IMR-90 (cell line): ENCODE measurements at regions not wholly inside any gene's neighbourhood (a gene's known extent, or its start where the extent isn't known, plus 50 kb on each side); places are given as distances from the start of the nearest gene placed in this dataset.

ENCODE experiments used
- ATAC-seq: fragments of 200-7000 bp; cut with Tn5 transposase; 2 replicates; pipeline ENCODE4 v1.9.1; 2020; ENCODE audit warnings: low read depth, mild to moderate bottlenecking, moderate library complexity
- BruUV-seq: library from RNA; stranded (reverse); fragments of 400-500 nt; replicated peaks from 2 replicates; lab custom pipeline; 2021; lab: Mats Ljungman, UMichigan
- CTCF ChIA-PET: fragments of 300-600 bp; formaldehyde crosslinking; extraction: SDS; loops from one replicate; lab custom pipeline; 2021; ENCODE audit warnings: antibody characterized with exemption; lab: Yijun Ruan, JAX
- POLR2A ChIA-PET: fragments of 300-600 bp; sonication (Branson Sonifier 250); formaldehyde crosslinking; loops from one replicate; lab custom pipeline; 2022; ENCODE audit warnings: antibody characterized with exemption; ENCODE audit not compliant: unreplicated experiment; lab: Charles Lee
- DNase-seq: peaks from one replicate; pipeline ENCODE4 v3.0.0; 2013
- H2AFZ ChIP-seq: replicated peaks from 2 replicates; pipeline ENCODE3; 2013; ENCODE audit warnings: low read length, mild to moderate bottlenecking; ENCODE audit not compliant: poor library complexity
- H2AK5ac ChIP-seq: 2 replicates; pipeline ENCODE4 v1.6.1; 2013; ENCODE audit warnings: low read depth, low read length, inconsistent platforms
- H2AK9ac ChIP-seq: replicated peaks from 2 replicates; pipeline ENCODE3; 2013; ENCODE audit warnings: mild to moderate bottlenecking, low read depth, low read length, moderate library complexity; ENCODE audit not compliant: poor library complexity
- H2BK120ac ChIP-seq: 2 replicates; pipeline ENCODE4 v1.6.1; 2013; ENCODE audit warnings: low read depth, low read length, inconsistent platforms
- H2BK15ac ChIP-seq: 3 replicates; pipeline ENCODE4 v1.6.1; 2013; ENCODE audit warnings: low read depth, low read length, inconsistent platforms
- H2BK20ac ChIP-seq: 2 replicates; pipeline ENCODE4 v1.6.1; 2013; ENCODE audit warnings: low read depth, mild to moderate bottlenecking, inconsistent platforms, low read length, moderate library complexity
- H2BK5ac ChIP-seq: 2 replicates; pipeline ENCODE4 v1.6.1; 2013; ENCODE audit warnings: mild to moderate bottlenecking, low read depth, low read length, inconsistent platforms; ENCODE audit not compliant: poor library complexity, severe bottlenecking
- H3K14ac ChIP-seq: replicated peaks from 2 replicates; pipeline ENCODE4 v1.6.1; 2013; ENCODE audit warnings: low read depth, low read length, inconsistent platforms
- H3K18ac ChIP-seq: 2 replicates; pipeline ENCODE4 v1.6.1; 2013; ENCODE audit warnings: low read depth, low read length, control low read depth
- H3K23ac ChIP-seq: 2 replicates; pipeline ENCODE4 v1.6.1; 2013; ENCODE audit warnings: low read depth, low read length, inconsistent platforms
- H3K27ac ChIP-seq: 2 replicates; pipeline ENCODE4 v1.5.1; 2013; ENCODE audit warnings: mild to moderate bottlenecking, control low read depth, low read length; ENCODE audit not compliant: insufficient read depth
- H3K27me3 ChIP-seq: 2 replicates; pipeline ENCODE4 v1.6.1; 2013; ENCODE audit warnings: low read length; ENCODE audit not compliant: control insufficient read depth, insufficient read depth
- H3K36me3 ChIP-seq: 2 replicates; pipeline ENCODE4 v1.6.1; 2013; ENCODE audit warnings: low read length, mixed read lengths; ENCODE audit not compliant: control insufficient read depth, insufficient read depth
- H3K4ac ChIP-seq: 2 replicates; pipeline ENCODE4 v1.6.1; 2013; ENCODE audit warnings: low read depth, low read length, inconsistent platforms
- H3K4me1 ChIP-seq: 2 replicates; pipeline ENCODE4 v1.6.1; 2013; ENCODE audit warnings: low read length, mixed read lengths; ENCODE audit not compliant: control insufficient read depth, insufficient read depth
- H3K4me2 ChIP-seq: 2 replicates; pipeline ENCODE4 v1.6.1; 2013; ENCODE audit warnings: low read depth, mild to moderate bottlenecking, control low read depth, low read length, moderate library complexity
- H3K4me3 ChIP-seq: 2 replicates; pipeline ENCODE4 v1.5.1; 2013; ENCODE audit warnings: low read depth, mild to moderate bottlenecking, control low read depth, low read length, moderate library complexity; ENCODE audit not compliant: insufficient read depth
- H3K56ac ChIP-seq: 2 replicates; pipeline ENCODE4 v1.6.1; 2013; ENCODE audit warnings: low read length, inconsistent platforms; ENCODE audit not compliant: insufficient read depth; ENCODE audit errors: extremely low read depth
- H3K79me1 ChIP-seq, 2 experiments: 2 replicates each; pipeline ENCODE4 v1.6.1; 2013; ENCODE audit warnings: low read length in 2 of 2, inconsistent platforms in 1 of 2, low read depth in 1 of 2
- H3K9ac ChIP-seq: 2 replicates; pipeline ENCODE4 v1.6.1; 2013; ENCODE audit warnings: low read depth, low read length, control low read depth
- H3K9me1 ChIP-seq: 2 replicates; pipeline ENCODE4 v1.6.1; 2013; ENCODE audit warnings: low read length, inconsistent platforms; ENCODE audit not compliant: insufficient read depth
- H3K9me3 ChIP-seq: 2 replicates; pipeline ENCODE4 v1.6.1; 2013; ENCODE audit warnings: low read length; ENCODE audit not compliant: control insufficient read depth, insufficient read depth
- H4K20me1 ChIP-seq: 2 replicates; pipeline ENCODE4 v1.6.1; 2013; ENCODE audit warnings: low read length, inconsistent platforms; ENCODE audit not compliant: insufficient read depth
- H4K5ac ChIP-seq: 2 replicates; pipeline ENCODE4 v1.6.1; 2013; ENCODE audit warnings: mild to moderate bottlenecking, low read depth, low read length, control low read depth
- H4K8ac ChIP-seq, 2 experiments: 2 replicates each; pipeline ENCODE4 v1.6.1; 2013; ENCODE audit warnings: low read depth in 2 of 2, low read length in 2 of 2, control low read depth in 1 of 2, inconsistent platforms in 1 of 2
- H4K91ac ChIP-seq: 2 replicates; pipeline ENCODE4 v1.6.1; 2013; ENCODE audit warnings: low read depth, low read length, inconsistent platforms; ENCODE audit not compliant: insufficient read depth
- BHLHE40 ChIP-seq: fragments of 150-350 bp; IDR thresholded peaks from 2 replicates; pipeline ENCODE4 v1.6.1; 2016; ENCODE audit warnings: mild to moderate bottlenecking, low read depth, low read length
- CEBPB ChIP-seq: IDR thresholded peaks from 2 replicates; pipeline ENCODE4 v1.6.1; 2012; ENCODE audit warnings: low read depth, low read length, improper control_type of control experiment
- CHD1 ChIP-seq: IDR thresholded peaks from 2 replicates; pipeline ENCODE4 v1.6.1; 2012; ENCODE audit warnings: low read depth, low read length, improper control_type of control experiment
- CTCF ChIP-seq: conservative IDR thresholded peaks from 2 replicates; pipeline ENCODE4 v1.5.1; 2012; ENCODE audit warnings: mild to moderate bottlenecking, low read depth, low read length, improper control_type of control experiment
- FOS ChIP-seq: fragments of 150-350 bp; IDR thresholded peaks from 2 replicates; pipeline ENCODE4 v1.6.1; 2016; ENCODE audit warnings: low read depth, low read length
- MXI1 ChIP-seq: IDR thresholded peaks from 2 replicates; pipeline ENCODE4 v1.6.1; 2012; ENCODE audit warnings: low read depth, mild to moderate bottlenecking, low read length, moderate library complexity, borderline replicate concordance
- RAD21 ChIP-seq: IDR thresholded peaks from 2 replicates; pipeline ENCODE4 v1.6.1; 2012; ENCODE audit warnings: low read length, improper control_type of control experiment
- RCOR1 ChIP-seq: IDR thresholded peaks from 2 replicates; pipeline ENCODE4 v1.6.1; 2012; ENCODE audit warnings: mild to moderate bottlenecking, low read length, improper control_type of control experiment; ENCODE audit not compliant: insufficient replicate concordance
- SMC3 ChIP-seq: fragments of 150-350 bp; IDR thresholded peaks from 2 replicates; pipeline ENCODE4 v1.6.1; 2016; ENCODE audit warnings: low read depth, mild to moderate bottlenecking, antibody characterized with exemption, low read length, moderate library complexity
- WGBS, 2 experiments: methylation state at CpG; one replicate each; pipeline versions ENCODE4 v1.1.5 to v1.1.7; 2013; ENCODE audit warnings: missing lambda C conversion rate in 2 of 2; ENCODE audit not compliant: insufficient read length in 1 of 2; ENCODE audit errors: extremely low coverage in 2 of 2; 5-methylcytosine and 5-hydroxymethylcytosine counted together
- dilution Hi-C: fragments of 300-500 bp; cut with HindIII; formaldehyde crosslinking; loops from one replicate; pipeline ENCODE4 v1.14.3; 2018; ENCODE audit warnings: low sequenced_read_pairs; ENCODE audit not compliant: unreplicated experiment
- in situ Hi-C: fragments of 300-500 bp; cut with MboI; formaldehyde crosslinking; loops from 3 replicates; pipeline ENCODE4 v1.14.3; 2019; ENCODE audit warnings: low sequenced_read_pairs, inconsistent platforms, mixed read lengths
- intact Hi-C: fragments of 100-400 bp; cut with micrococcal nuclease; formaldehyde crosslinking; loops from 2 replicates; pipeline ENCODE4 v1.10.0; 2022
- TF ChIP-seq, protein P1 (sequence below): fragments of 150-350 bp; IDR thresholded peaks from 2 replicates; pipeline ENCODE4 v1.6.1; 2017; ENCODE audit warnings: mild to moderate bottlenecking, antibody characterized with exemption, low read length, low read depth

- H3K18ac ChIP-seq = no peak overlapping the region
- no peak overlapping the region for H2AK5ac ChIP-seq
- no peaks in the 10 kb centered on the region for H3K27me3 ChIP-seq
- no peak overlapping the region for H2AK9ac ChIP-seq
- dilution Hi-C loops (no loop called here), in situ Hi-C loops (no loop called here), intact Hi-C loops (no loop called here)
- no peak overlapping the region for H3K27ac ChIP-seq
- no peaks in the 10 kb centered on the region for H3K79me1 ChIP-seq
- H2BK5ac ChIP-seq = no peak overlapping the region
- no peak overlapping the region for H3K4ac ChIP-seq
- no peak overlapping the region for H3K4me3 ChIP-seq
- no peak overlapping the region for H2BK20ac ChIP-seq
- CTCF ChIA-PET = no interaction called here
- no peak for ATAC-seq
- no peak overlapping the region for H4K91ac ChIP-seq
- H3K4me2 ChIP-seq = no peak overlapping the region
- H3K9me3 ChIP-seq = peaks cover 2% of the 10 kb centered on the region; the same call in 1 of the 2 replicates
- no peaks in the 10 kb centered on the region for H3K4me1 ChIP-seq
- TF ChIP-seq MXI1 = no peak
- no peak for TF ChIP-seq BHLHE40
- no peak for TF ChIP-seq RAD21
- TF ChIP-seq FOS = no peak
- no peak for TF ChIP-seq RCOR1
- no peak for TF ChIP-seq SMC3
- no peak for TF ChIP-seq CEBPB
- TF ChIP-seq CTCF = no peak
- no peak for TF ChIP-seq CHD1
- TF ChIP-seq, protein P1, sequence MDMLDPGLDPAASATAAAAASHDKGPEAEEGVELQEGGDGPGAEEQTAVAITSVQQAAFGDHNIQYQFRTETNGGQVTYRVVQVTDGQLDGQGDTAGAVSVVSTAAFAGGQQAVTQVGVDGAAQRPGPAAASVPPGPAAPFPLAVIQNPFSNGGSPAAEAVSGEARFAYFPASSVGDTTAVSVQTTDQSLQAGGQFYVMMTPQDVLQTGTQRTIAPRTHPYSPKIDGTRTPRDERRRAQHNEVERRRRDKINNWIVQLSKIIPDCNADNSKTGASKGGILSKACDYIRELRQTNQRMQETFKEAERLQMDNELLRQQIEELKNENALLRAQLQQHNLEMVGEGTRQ = no peak
- no peaks in the 10 kb centered on the region for H4K20me1 ChIP-seq
- no peak overlapping the region for H2BK120ac ChIP-seq
- no CpG with 5 or more reads among the region's 3 CpGs for WGBS, 2 experiments
- no peak overlapping the region for H3K9ac ChIP-seq
- no peak overlapping the region for H3K23ac ChIP-seq
- no peak overlapping the region for H3K56ac ChIP-seq
- no peak overlapping the region for H3K14ac ChIP-seq
- POLR2A ChIA-PET = no interaction called here
- no TSS peak for BruUV-seq
- no peaks in the 10 kb centered on the region for H3K9me1 ChIP-seq
- H2BK15ac ChIP-seq = no peak overlapping the region
- no peak overlapping the region for H4K5ac ChIP-seq
- H2AFZ ChIP-seq = no peak overlapping the region
- no peak overlapping the region for H4K8ac ChIP-seq
- H3K36me3 ChIP-seq = no peaks in the 10 kb centered on the region
- no peak for DNase-seq
These were observed 1734.4 kb downstream of the LRRC4C start for GRCh38 chr11:39725081-39725480.
